ENCODE measurements at regions not wholly inside any gene's neighbourhood (a gene's known extent, or its start where the extent isn't known, plus 50 kb on each side); places are given as distances from the start of the nearest gene placed in this dataset.
A peak's percentile ranks its signal among the peaks of the same experiment; 100 is the strongest.

DNA sequence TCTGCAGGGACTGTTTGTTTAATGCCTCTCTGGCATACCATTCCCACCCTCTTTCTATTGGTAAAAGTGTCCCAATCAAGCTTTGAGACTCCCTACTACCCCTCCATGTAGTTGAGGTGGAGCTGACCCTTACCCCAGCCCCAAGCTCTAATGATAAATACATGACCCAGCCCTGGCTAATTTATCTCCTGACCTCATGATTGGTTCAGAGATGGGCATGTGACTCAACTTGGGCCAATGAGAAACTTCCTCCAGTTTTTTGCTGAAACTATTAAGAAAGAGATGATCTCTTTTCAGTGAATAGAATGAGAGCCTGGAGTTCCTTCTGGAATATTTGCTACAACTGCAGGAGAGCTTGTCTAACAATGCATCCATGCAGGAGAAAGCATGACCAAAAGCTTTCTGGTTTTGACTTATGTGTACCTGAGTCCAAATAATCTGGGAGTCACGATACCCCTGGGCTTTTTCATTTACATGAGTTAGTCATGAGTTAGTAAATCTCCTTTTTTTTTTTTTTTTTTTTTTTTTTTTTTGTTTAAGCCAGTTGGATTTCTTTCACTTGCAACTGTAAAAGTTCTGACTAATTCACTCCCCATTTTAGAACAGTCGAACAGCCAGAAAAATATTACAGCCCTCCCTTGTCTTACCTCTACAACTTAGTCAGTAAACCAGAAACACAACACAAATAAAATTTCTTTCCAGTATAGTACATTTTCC, 66.5 kb upstream of the TLK1 start:
- TF ChIP-seq, protein P1, sequence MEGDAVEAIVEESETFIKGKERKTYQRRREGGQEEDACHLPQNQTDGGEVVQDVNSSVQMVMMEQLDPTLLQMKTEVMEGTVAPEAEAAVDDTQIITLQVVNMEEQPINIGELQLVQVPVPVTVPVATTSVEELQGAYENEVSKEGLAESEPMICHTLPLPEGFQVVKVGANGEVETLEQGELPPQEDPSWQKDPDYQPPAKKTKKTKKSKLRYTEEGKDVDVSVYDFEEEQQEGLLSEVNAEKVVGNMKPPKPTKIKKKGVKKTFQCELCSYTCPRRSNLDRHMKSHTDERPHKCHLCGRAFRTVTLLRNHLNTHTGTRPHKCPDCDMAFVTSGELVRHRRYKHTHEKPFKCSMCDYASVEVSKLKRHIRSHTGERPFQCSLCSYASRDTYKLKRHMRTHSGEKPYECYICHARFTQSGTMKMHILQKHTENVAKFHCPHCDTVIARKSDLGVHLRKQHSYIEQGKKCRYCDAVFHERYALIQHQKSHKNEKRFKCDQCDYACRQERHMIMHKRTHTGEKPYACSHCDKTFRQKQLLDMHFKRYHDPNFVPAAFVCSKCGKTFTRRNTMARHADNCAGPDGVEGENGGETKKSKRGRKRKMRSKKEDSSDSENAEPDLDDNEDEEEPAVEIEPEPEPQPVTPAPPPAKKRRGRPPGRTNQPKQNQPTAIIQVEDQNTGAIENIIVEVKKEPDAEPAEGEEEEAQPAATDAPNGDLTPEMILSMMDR (IDR thresholded peaks at IDR 0.05) = no peak
- no peaks in the 10 kb centered on the region for H3K4me1 Mint-ChIP-seq
- no peak overlapping the region for H3K27ac Mint-ChIP-seq
- H3K4me3 Mint-ChIP-seq = no peak overlapping the region
- DNase-seq = no peak
- H3K27me3 Mint-ChIP-seq (ENCODE audit: low read depth, poor library complexity) = no peaks in the 10 kb centered on the region
- H3K9me3 Mint-ChIP-seq = peaks cover 19% of the 10 kb centered on the region
- H3K36me3 Mint-ChIP-seq (ENCODE audit: low read depth) = peaks cover 10% of the 10 kb centered on the region

DNA sequence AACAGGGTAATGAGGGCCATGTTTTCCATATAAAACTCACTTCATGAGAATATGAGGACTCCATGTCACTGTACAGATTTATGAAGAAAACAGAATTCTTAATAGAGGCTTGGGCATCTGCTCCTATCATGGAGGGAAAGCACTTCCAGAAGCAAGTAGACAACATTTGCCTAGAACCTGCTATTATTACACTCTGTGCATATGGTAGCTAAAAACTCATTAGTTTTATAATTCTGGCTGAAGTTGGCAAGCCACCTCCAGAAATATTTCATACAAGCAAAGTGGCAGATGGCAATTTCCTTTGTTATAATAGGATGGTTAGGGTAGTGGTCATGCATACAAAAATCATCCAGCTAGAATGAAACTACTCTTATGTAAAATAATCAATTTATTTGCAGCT, 65.8 kb upstream of the TLK1 start:
- TF ChIP-seq, protein P1 (IDR thresholded peaks at IDR 0.05) = no peak
- Mint-ChIP-seq H3K4me1 (no peaks in the 10 kb centered on the region), H3K27ac (no peak overlapping the region), H3K36me3 (ENCODE audit: low read depth) (peaks cover 10% of the 10 kb centered on the region), H3K9me3 (peaks cover 19% of the 10 kb centered on the region), H3K4me3 (no peak overlapping the region), H3K27me3 (ENCODE audit: low read depth, poor library complexity) (no peaks in the 10 kb centered on the region)
- DNase-seq = no peak

GRCh38 chr2:171225989-171226388, 65.3 kb upstream of the TLK1 start:
- DNase-seq = no peak
- H3K27me3 Mint-ChIP-seq (ENCODE audit: low read depth, poor library complexity) = no peaks in the 10 kb centered on the region
- TF ChIP-seq, protein P1 (IDR thresholded peaks at IDR 0.05) = no peak
- H3K4me1 Mint-ChIP-seq = no peaks in the 10 kb centered on the region
- no peak overlapping the region for H3K27ac Mint-ChIP-seq
- H3K4me3 Mint-ChIP-seq = no peak overlapping the region
- peaks cover 10% of the 10 kb centered on the region for H3K36me3 Mint-ChIP-seq (ENCODE audit: low read depth)
- H3K9me3 Mint-ChIP-seq = peaks cover 19% of the 10 kb centered on the region

DNA sequence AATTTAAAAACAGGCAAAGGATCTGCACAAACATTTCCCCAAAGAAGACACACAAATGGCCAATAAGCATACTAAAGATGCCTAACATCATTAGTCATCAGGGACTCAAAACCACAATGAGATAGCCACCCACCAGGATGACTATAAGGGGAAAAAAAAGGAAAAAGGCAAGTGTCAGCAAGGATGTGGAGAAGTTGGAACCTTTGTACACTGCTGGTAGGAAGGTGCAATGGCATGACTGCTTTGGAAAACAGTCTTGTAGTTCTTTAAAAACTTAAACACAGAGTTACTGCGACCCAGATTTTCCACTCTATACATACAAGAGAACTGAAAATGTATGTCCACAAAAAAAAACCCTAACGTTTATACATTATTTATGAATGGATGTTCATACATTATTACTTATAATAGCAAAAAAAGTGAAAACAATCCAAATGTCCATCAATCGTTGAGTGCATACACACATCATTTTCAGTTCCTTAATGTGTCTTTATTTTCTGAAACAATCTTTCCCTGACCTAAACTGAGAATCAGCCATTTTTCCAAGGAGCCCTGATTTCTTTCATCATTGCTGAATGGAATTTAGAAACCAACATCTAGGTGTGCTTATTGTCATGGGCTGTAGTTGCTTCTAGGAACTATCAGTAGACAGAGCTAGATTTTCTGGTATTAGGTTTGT, 64.7 kb upstream of the TLK1 start:
- Mint-ChIP-seq H3K27ac (peak overlapping the region; percentile 15), H3K36me3 (ENCODE audit: low read depth) (peaks cover 10% of the 10 kb centered on the region), H3K4me1 (no peaks in the 10 kb centered on the region), H3K27me3 (ENCODE audit: low read depth, poor library complexity) (peaks cover under 1% of the 10 kb centered on the region), H3K4me3 (no peak overlapping the region), H3K9me3 (peaks cover 19% of the 10 kb centered on the region)
- TF ChIP-seq, protein P1 (IDR thresholded peaks at IDR 0.05) = no peak
- DNase-seq = no peak

- H3K4me1 Mint-ChIP-seq = peaks cover 24% of the 10 kb centered on the region
- H3K27me3 Mint-ChIP-seq (ENCODE audit: low read depth, poor library complexity) = peaks cover 3% of the 10 kb centered on the region
- no peak overlapping the region for H3K27ac Mint-ChIP-seq
- H3K9me3 Mint-ChIP-seq = peaks cover 21% of the 10 kb centered on the region
- no peak overlapping the region for H3K4me3 Mint-ChIP-seq
- DNase-seq = no peak
- TF ChIP-seq, protein P1 (IDR thresholded peaks at IDR 0.05) = no peak
- H3K36me3 Mint-ChIP-seq (ENCODE audit: low read depth) = peaks cover 17% of the 10 kb centered on the region
Measured at GRCh38 chr2:171217330-171217729, 56.6 kb upstream of the TLK1 start.
